GM23338 (cell line): ENCODE measurements at regions not wholly inside any gene's neighbourhood (a gene's known extent, or its start where the extent isn't known, plus 50 kb on each side); places are given as distances from the start of the nearest gene placed in this dataset.
A peak's percentile ranks its signal among the peaks of the same experiment; 100 is the strongest.

Source experiments
- ATAC-seq: fragments of 200-7000 bp; cut with Tn5 transposase; 3 replicates; pipeline ENCODE4 v1.9.1; 2020
- DNase-seq: peaks from one replicate; pipeline ENCODE4 v3.0.0-alpha.2; 2015; ENCODE audit warnings: low spot score
- H2AFZ ChIP-seq: fragments of 200-600 bp; sonication (generic); 2 replicates; pipeline ENCODE4 v1.8.0; 2016; ENCODE audit warnings: antibody characterized with exemption, mild to moderate bottlenecking, moderate library complexity
- H3F3A ChIP-seq: fragments of 200-600 bp; sonication (generic); replicated peaks from 2 replicates; pipeline ENCODE4 v1.8.0; 2017; ENCODE audit warnings: antibody characterized with exemption, mixed run types, low read depth
- H3K27ac ChIP-seq: fragments of 200-600 bp; sonication (generic); 2 replicates; pipeline ENCODE4 v1.6.1; 2016; ENCODE audit warnings: low read depth
- H3K27me3 ChIP-seq: fragments of 200-600 bp; sonication (generic); 2 replicates; pipeline ENCODE4 v1.8.0; 2016; ENCODE audit warnings: mild to moderate bottlenecking, mixed run types, moderate library complexity; ENCODE audit not compliant: insufficient read depth
- H3K36me3 ChIP-seq: fragments of 200-600 bp; sonication (generic); 2 replicates; pipeline ENCODE4 v1.8.0; 2016; ENCODE audit warnings: mild to moderate bottlenecking; ENCODE audit not compliant: insufficient read depth
- H3K4me1 ChIP-seq: fragments of 200-600 bp; sonication (generic); 2 replicates; pipeline ENCODE4 v1.8.0; 2016; ENCODE audit warnings: mild to moderate bottlenecking, moderate library complexity; ENCODE audit not compliant: insufficient read depth
- H3K4me2 ChIP-seq: fragments of 200-600 bp; sonication (generic); 2 replicates; pipeline ENCODE4 v1.7.1; 2017; ENCODE audit warnings: mixed run types
- H3K4me3 ChIP-seq: fragments of 200-600 bp; sonication (generic); 2 replicates; pipeline ENCODE4 v1.6.1; 2016; ENCODE audit warnings: mixed run types
- H3K79me2 ChIP-seq: fragments of 200-600 bp; sonication (generic); replicated peaks from 2 replicates; pipeline ENCODE4 v1.8.0; 2017; ENCODE audit warnings: mild to moderate bottlenecking; ENCODE audit not compliant: insufficient read depth
- H3K9me2 ChIP-seq: fragments of 200-600 bp; sonication (generic); 2 replicates; pipeline ENCODE4 v1.8.0; 2017; ENCODE audit not compliant: insufficient read depth
- H4K20me1 ChIP-seq: fragments of 200-600 bp; sonication (generic); replicated peaks from 2 replicates; pipeline ENCODE4 v1.8.0; 2017; ENCODE audit warnings: mild to moderate bottlenecking; ENCODE audit not compliant: insufficient read depth
- H3K27ac Mint-ChIP-seq: 2 replicates; pipeline ENCODE4 v1.8.0; 2020; ENCODE audit warnings: inconsistent platforms, mild to moderate bottlenecking, moderate library complexity, mixed read lengths
- H3K27me3 Mint-ChIP-seq: 3 replicates; pipeline ENCODE4 v1.8.0; 2022; ENCODE audit warnings: low read depth, mild to moderate bottlenecking, moderate library complexity, mixed read lengths, inconsistent platforms; ENCODE audit not compliant: insufficient read depth, poor library complexity
- H3K36me3 Mint-ChIP-seq: 3 replicates; pipeline ENCODE4 v1.8.0; 2021; ENCODE audit warnings: low read depth, mild to moderate bottlenecking, inconsistent platforms, moderate library complexity, mixed read lengths
- H3K4me1 Mint-ChIP-seq: 3 replicates; pipeline ENCODE4 v1.8.0; 2020; ENCODE audit warnings: mild to moderate bottlenecking, inconsistent platforms, mixed read lengths
- H3K4me3 Mint-ChIP-seq: 3 replicates; pipeline ENCODE4 v1.8.0; 2021; ENCODE audit warnings: moderate library complexity, mild to moderate bottlenecking, inconsistent platforms, mixed read lengths
- H3K9me3 Mint-ChIP-seq: 3 replicates; pipeline ENCODE4 v1.8.0; 2020; ENCODE audit warnings: moderate library complexity, mild to moderate bottlenecking, inconsistent platforms, mixed read lengths
- CREB1 ChIP-seq: fragments of 250-450 bp; sonication (Bioruptor Pico); IDR thresholded peaks from 2 replicates; pipeline ENCODE4 v1.5.0; 2020; ENCODE audit warnings: low read depth, mild to moderate bottlenecking, moderate library complexity
- EZH2phosphoT487 ChIP-seq: fragments of 200-600 bp; sonication (generic); IDR thresholded peaks from one replicate; pipeline ENCODE4 v1.8.1; 2018; ENCODE audit warnings: antibody characterized with exemption; ENCODE audit not compliant: unreplicated experiment
- POLR2AphosphoS5 ChIP-seq: IDR thresholded peaks from 2 replicates; pipeline ENCODE4 v1.6.1; 2016; ENCODE audit warnings: antibody characterized with exemption, low read depth
- STAT1 ChIP-seq: IDR thresholded peaks from one replicate; pipeline ENCODE4 v1.6.1; 2016; ENCODE audit warnings: antibody characterized with exemption; ENCODE audit not compliant: unreplicated experiment
- ZNF114 ChIP-seq: fragments of 250-450 bp; sonication (Bioruptor Pico); IDR thresholded peaks from 2 replicates; pipeline ENCODE4 v1.5.0; 2020; ENCODE audit warnings: mild to moderate bottlenecking, moderate library complexity
- ZNF331 ChIP-seq: fragments of 250-450 bp; sonication (Bioruptor Pico); IDR thresholded peaks from 2 replicates; pipeline ENCODE4 v1.5.0; 2020; ENCODE audit warnings: low read depth, mild to moderate bottlenecking, moderate library complexity
- TF ChIP-seq, protein P1 (sequence below): fragments of 250-450 bp; sonication (Bioruptor Pico); IDR thresholded peaks from 2 replicates; pipeline ENCODE4 v1.5.0; 2020; ENCODE audit warnings: mild to moderate bottlenecking, moderate library complexity

- TF ChIP-seq, protein P1, sequence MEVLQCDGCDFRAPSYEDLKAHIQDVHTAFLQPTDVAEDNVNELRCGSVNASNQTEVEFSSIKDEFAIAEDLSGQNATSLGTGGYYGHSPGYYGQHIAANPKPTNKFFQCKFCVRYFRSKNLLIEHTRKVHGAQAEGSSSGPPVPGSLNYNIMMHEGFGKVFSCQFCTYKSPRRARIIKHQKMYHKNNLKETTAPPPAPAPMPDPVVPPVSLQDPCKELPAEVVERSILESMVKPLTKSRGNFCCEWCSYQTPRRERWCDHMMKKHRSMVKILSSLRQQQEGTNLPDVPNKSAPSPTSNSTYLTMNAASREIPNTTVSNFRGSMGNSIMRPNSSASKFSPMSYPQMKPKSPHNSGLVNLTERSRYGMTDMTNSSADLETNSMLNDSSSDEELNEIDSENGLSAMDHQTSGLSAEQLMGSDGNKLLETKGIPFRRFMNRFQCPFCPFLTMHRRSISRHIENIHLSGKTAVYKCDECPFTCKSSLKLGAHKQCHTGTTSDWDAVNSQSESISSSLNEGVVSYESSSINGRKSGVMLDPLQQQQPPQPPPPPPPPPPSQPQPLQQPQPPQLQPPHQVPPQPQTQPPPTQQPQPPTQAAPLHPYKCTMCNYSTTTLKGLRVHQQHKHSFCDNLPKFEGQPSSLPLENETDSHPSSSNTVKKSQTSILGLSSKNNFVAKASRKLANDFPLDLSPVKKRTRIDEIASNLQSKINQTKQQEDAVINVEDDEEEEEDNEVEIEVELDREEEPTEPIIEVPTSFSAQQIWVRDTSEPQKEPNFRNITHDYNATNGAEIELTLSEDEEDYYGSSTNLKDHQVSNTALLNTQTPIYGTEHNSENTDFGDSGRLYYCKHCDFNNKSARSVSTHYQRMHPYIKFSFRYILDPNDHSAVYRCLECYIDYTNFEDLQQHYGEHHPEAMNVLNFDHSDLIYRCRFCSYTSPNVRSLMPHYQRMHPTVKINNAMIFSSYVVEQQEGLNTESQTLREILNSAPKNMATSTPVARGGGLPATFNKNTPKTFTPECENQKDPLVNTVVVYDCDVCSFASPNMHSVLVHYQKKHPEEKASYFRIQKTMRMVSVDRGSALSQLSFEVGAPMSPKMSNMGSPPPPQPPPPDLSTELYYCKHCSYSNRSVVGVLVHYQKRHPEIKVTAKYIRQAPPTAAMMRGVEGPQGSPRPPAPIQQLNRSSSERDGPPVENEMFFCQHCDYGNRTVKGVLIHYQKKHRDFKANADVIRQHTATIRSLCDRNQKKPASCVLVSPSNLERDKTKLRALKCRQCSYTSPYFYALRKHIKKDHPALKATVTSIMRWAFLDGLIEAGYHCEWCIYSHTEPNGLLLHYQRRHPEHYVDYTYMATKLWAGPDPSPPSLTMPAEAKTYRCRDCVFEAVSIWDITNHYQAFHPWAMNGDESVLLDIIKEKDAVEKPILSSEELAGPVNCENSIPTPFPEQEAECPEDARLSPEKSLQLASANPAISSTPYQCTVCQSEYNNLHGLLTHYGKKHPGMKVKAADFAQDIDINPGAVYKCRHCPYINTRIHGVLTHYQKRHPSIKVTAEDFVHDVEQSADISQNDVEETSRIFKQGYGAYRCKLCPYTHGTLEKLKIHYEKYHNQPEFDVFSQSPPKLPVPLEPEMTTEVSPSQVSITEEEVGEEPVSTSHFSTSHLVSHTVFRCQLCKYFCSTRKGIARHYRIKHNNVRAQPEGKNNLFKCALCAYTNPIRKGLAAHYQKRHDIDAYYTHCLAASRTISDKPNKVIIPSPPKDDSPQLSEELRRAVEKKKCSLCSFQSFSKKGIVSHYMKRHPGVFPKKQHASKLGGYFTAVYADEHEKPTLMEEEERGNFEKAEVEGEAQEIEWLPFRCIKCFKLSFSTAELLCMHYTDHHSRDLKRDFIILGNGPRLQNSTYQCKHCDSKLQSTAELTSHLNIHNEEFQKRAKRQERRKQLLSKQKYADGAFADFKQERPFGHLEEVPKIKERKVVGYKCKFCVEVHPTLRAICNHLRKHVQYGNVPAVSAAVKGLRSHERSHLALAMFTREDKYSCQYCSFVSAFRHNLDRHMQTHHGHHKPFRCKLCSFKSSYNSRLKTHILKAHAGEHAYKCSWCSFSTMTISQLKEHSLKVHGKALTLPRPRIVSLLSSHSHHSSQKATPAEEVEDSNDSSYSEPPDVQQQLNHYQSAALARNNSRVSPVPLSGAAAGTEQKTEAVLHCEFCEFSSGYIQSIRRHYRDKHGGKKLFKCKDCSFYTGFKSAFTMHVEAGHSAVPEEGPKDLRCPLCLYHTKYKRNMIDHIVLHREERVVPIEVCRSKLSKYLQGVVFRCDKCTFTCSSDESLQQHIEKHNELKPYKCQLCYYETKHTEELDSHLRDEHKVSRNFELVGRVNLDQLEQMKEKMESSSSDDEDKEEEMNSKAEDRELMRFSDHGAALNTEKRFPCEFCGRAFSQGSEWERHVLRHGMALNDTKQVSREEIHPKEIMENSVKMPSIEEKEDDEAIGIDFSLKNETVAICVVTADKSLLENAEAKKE (CRISPR knock-in tag): no peak
- TF ChIP-seq EZH2phosphoT487: no peak
- TF ChIP-seq STAT1: no peak
- no peak for TF ChIP-seq ZNF331 (CRISPR knock-in tag)
- no peak for TF ChIP-seq POLR2AphosphoS5
Measured at GRCh38 chr4:187176261-187176910, 452.7 kb upstream of the FAT1 start (continued).

DNA sequence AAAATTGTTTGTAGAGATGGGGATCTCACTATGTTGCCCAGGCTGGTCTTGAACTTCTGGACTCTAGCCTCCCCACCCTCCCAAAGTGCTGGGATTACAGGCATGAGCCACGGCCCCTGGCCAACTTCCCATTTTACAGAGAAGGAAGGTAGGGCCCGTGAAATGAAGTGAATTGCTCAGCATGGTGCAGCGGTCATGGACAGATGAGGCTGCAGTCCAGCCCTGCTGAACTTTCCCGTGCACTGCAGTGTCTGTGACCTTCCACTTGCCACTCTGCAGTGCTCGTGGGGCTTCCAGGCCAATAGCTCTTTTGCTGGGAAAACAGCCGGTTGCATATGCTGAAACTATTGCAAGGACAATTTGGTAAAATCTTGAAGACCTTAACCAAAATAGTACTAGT, 454.4 kb upstream of the FAT1 start:
- H4K20me1 ChIP-seq: no peaks in the 10 kb centered on the region
- DNase-seq: no peak
- no peaks in the 10 kb centered on the region for H3K4me1 ChIP-seq
- 0 out of 2 replicates have a peak overlapping the region, but pooled peaks have one; percentile 11 for H2AFZ ChIP-seq
- H3K9me2 ChIP-seq: no peaks in the 10 kb centered on the region
- H3K79me2 ChIP-seq: no peaks in the 10 kb centered on the region
- no peaks in the 10 kb centered on the region for H3K27me3 ChIP-seq
- H3K36me3 ChIP-seq: no peaks in the 10 kb centered on the region
- no peak for TF ChIP-seq STAT1
- no peak for TF ChIP-seq CREB1 (CRISPR knock-in tag)
- TF ChIP-seq ZNF114 (CRISPR knock-in tag): no peak
- no peaks in the 10 kb centered on the region for H3K9me3 Mint-ChIP-seq
- no peak overlapping the region for H3K27ac ChIP-seq
- no peak overlapping the region for H3K4me2 ChIP-seq
- peaks cover 24% of the 10 kb centered on the region for H3K4me1 Mint-ChIP-seq
- no peaks in the 10 kb centered on the region for H3F3A ChIP-seq
- H3K4me3 Mint-ChIP-seq: no peak overlapping the region
- H3K4me3 ChIP-seq: no peak overlapping the region
- no peaks in the 10 kb centered on the region for H3K36me3 Mint-ChIP-seq
- H3K27ac Mint-ChIP-seq: no peak overlapping the region
- ATAC-seq: no peak
- H3K27me3 Mint-ChIP-seq: no peaks in the 10 kb centered on the region
